ENCODE measurements at regions not wholly inside any gene's neighbourhood (a gene's known extent, or its start where the extent isn't known, plus 50 kb on each side); places are given as distances from the start of the nearest gene placed in this dataset.

GRCh38 chrX:69365349-69365748, 138.8 kb upstream of the NALF2 start:
- no peaks in the 10 kb centered on the region for H3K9me3 ChIP-seq
- intact Hi-C loops (cut with DNase I), result no loop called here
- no CpG with 5 or more reads among the region's 1 CpG for WGBS (ENCODE audit: insufficient coverage, low coverage, low lambda C conversion rate, missing lambda C conversion rate)
- TF ChIP-seq, protein P1, sequence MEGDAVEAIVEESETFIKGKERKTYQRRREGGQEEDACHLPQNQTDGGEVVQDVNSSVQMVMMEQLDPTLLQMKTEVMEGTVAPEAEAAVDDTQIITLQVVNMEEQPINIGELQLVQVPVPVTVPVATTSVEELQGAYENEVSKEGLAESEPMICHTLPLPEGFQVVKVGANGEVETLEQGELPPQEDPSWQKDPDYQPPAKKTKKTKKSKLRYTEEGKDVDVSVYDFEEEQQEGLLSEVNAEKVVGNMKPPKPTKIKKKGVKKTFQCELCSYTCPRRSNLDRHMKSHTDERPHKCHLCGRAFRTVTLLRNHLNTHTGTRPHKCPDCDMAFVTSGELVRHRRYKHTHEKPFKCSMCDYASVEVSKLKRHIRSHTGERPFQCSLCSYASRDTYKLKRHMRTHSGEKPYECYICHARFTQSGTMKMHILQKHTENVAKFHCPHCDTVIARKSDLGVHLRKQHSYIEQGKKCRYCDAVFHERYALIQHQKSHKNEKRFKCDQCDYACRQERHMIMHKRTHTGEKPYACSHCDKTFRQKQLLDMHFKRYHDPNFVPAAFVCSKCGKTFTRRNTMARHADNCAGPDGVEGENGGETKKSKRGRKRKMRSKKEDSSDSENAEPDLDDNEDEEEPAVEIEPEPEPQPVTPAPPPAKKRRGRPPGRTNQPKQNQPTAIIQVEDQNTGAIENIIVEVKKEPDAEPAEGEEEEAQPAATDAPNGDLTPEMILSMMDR (IDR thresholded peaks at IDR 0.05), result no peak
- TF ChIP-seq POLR2A (IDR thresholded peaks at IDR 0.05), result no peak
- H3K4me1 ChIP-seq, result no peaks in the 10 kb centered on the region
- no peaks in the 10 kb centered on the region for H3K36me3 ChIP-seq
- H3K4me3 ChIP-seq, result no peak overlapping the region
- no peaks in the 10 kb centered on the region for H3K27me3 ChIP-seq
- H3K27ac ChIP-seq, result no peak overlapping the region
- DNase-seq, result no peak
- ATAC-seq, result no peak

DNA sequence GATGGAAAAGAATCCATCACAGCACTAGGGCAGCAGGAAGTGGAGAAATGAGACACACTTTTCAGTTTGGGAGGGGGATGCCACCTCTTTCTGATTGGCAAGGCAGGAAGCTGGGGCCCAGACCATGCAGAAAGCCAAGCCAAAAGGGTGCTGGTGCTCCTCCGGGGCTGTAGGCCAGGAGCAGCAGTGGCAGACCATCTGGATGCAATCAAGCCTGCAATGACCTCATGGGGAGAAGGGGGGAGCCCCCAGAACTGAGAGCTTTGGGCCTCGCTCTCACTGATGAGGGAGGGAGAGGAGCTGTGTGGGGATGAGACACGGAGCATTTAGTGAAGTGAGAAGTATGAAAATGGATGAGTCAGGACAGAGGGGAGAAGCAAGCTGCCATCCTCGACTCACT, 141.3 kb upstream of the NALF2 start:
- no peak overlapping the region for H3K4me3 ChIP-seq
- intact Hi-C loops (cut with DNase I), result no loop called here
- no peaks in the 10 kb centered on the region for H3K9me3 ChIP-seq
- H3K36me3 ChIP-seq, result no peaks in the 10 kb centered on the region
- DNase-seq (no peak), ATAC-seq (no peak)
- no peaks in the 10 kb centered on the region for H3K27me3 ChIP-seq
- WGBS (ENCODE audit: insufficient coverage, low coverage, low lambda C conversion rate, missing lambda C conversion rate), result 41% methylated on average over 4 of the region's 4 CpGs
- TF ChIP-seq POLR2A (IDR thresholded peaks at IDR 0.05), result no peak
- no peak overlapping the region for H3K27ac ChIP-seq
- no peaks in the 10 kb centered on the region for H3K4me1 ChIP-seq

- Histone ChIP-seq H3K36me3 (no peaks in the 10 kb centered on the region), H3K27me3 (no peaks in the 10 kb centered on the region), H3K9me3 (no peaks in the 10 kb centered on the region), H3K4me3 (no peak overlapping the region), H3K27ac (no peak overlapping the region), H3K4me1 (no peaks in the 10 kb centered on the region)
- TF ChIP-seq, protein P1 (IDR thresholded peaks at IDR 0.05), result no peak
- no peak for TF ChIP-seq POLR2A (IDR thresholded peaks at IDR 0.05)
- no peak for ATAC-seq
- no peak for DNase-seq
- intact Hi-C loops (cut with DNase I), result no loop called here
- WGBS (ENCODE audit: insufficient coverage, low coverage, low lambda C conversion rate, missing lambda C conversion rate), result no CpG with 5 or more reads among the region's 5 CpGs
Observed at GRCh38 chrX:69362354-69362753, 141.8 kb upstream of the NALF2 start.

DNA sequence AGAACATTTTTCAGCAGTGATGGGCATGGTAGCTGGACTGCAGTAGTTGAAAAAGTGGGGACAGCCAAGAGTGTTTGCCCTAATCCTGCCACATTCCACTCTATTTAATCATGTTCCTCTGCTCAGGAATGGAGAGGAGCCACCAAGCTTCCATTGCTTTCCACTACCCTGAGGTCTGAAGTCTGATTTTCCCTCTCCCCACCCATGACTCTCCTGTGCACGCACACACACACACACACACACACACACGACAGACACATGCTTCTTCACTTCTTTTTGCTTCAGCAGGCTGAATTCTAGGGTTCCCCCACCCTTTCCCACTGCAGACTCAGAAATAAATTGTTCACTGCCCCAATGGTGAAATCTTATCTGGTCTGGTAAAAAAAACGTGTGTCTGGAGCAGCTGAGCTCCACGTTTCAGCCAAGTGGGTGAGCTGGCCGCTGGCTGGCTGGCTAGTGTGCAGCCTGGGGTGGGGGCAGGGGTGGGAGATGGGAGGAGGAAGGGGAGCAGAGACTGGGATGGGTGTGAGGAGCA, 142.7 kb upstream of the NALF2 start:
- Histone ChIP-seq H3K9me3 (no peaks in the 10 kb centered on the region), H3K4me3 (no peak overlapping the region), H3K27ac (no peak overlapping the region), H3K27me3 (no peaks in the 10 kb centered on the region), H3K4me1 (no peaks in the 10 kb centered on the region), H3K36me3 (no peaks in the 10 kb centered on the region)
- intact Hi-C loops (cut with DNase I), result no loop called here
- no peak for DNase-seq
- TF ChIP-seq POLR2A (IDR thresholded peaks at IDR 0.05), result no peak
- TF ChIP-seq, protein P1 (IDR thresholded peaks at IDR 0.05), result no peak
- WGBS (ENCODE audit: insufficient coverage, low coverage, low lambda C conversion rate, missing lambda C conversion rate), result 11% methylated on average over 5 of the region's 5 CpGs
- ATAC-seq, result no peak

DNA sequence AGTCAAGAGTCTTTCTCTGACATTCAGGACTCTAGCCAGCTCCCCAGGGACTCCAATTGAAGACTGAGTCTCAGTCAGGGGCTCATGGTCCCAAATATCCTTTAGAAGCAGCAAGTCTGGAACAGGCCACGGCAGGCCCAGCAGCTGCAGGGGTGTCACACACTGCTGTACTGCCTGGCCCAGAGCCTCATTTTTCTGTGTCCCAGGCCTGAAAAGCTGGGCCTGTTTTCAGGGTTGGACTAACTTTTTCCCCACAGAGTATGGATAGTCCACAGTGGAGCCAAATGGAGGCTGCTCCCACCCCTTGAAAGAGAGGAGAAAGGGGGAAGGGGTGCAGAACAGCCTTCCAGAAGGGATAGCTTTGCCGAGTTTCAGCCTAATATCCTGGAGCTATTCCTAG, 146.8 kb upstream of the NALF2 start:
- H3K27ac ChIP-seq, result no peak overlapping the region
- H3K9me3 ChIP-seq, result no peaks in the 10 kb centered on the region
- H3K4me1 ChIP-seq, result no peaks in the 10 kb centered on the region
- 73% methylated on average over 2 of the region's 2 CpGs for WGBS (ENCODE audit: insufficient coverage, low coverage, low lambda C conversion rate, missing lambda C conversion rate)
- no peak overlapping the region for H3K4me3 ChIP-seq
- DNase-seq, result no peak
- H3K36me3 ChIP-seq, result no peaks in the 10 kb centered on the region
- no peak for ATAC-seq
- H3K27me3 ChIP-seq, result no peaks in the 10 kb centered on the region
- intact Hi-C loops (cut with DNase I), result no loop called here
- TF ChIP-seq, protein P1 (IDR thresholded peaks at IDR 0.05), result no peak
- TF ChIP-seq POLR2A (IDR thresholded peaks at IDR 0.05), result no peak
